ENCODE measurements at regions not wholly inside any gene's neighbourhood (a gene's known extent, or its start where the extent isn't known, plus 50 kb on each side); places are given as distances from the start of the nearest gene placed in this dataset.

- TF ChIP-seq, protein P1, sequence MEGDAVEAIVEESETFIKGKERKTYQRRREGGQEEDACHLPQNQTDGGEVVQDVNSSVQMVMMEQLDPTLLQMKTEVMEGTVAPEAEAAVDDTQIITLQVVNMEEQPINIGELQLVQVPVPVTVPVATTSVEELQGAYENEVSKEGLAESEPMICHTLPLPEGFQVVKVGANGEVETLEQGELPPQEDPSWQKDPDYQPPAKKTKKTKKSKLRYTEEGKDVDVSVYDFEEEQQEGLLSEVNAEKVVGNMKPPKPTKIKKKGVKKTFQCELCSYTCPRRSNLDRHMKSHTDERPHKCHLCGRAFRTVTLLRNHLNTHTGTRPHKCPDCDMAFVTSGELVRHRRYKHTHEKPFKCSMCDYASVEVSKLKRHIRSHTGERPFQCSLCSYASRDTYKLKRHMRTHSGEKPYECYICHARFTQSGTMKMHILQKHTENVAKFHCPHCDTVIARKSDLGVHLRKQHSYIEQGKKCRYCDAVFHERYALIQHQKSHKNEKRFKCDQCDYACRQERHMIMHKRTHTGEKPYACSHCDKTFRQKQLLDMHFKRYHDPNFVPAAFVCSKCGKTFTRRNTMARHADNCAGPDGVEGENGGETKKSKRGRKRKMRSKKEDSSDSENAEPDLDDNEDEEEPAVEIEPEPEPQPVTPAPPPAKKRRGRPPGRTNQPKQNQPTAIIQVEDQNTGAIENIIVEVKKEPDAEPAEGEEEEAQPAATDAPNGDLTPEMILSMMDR (optimal IDR thresholded peaks at IDR 0.05 in 1 of 3, IDR thresholded peaks at IDR 0.05 in 1 of 3, conservative IDR thresholded peaks at IDR 0.05 in 1 of 3; ENCODE audit: extremely low read depth in 1 of 3, insufficient read depth in 2 of 3, low read length in 3 of 3) = no peak
- no peak for TF ChIP-seq EZH2 (IDR thresholded peaks at IDR 0.05; ENCODE audit: low read length)
Observed at GRCh38 chr20:16974855-16975162, 226.7 kb downstream of the OTOR start.

Data from keratinocyte (primary cell).